ENCODE measurements at regions not wholly inside any gene's neighbourhood (a gene's known extent, or its start where the extent isn't known, plus 50 kb on each side); places are given as distances from the start of the nearest gene placed in this dataset.

GRCh38 chr5:93039888-93040287 lies 541.1 kb downstream of the NR2F1-AS1 start:
- TF ChIP-seq CTCF (IDR thresholded peaks at IDR 0.05) (no peak), EZH2 (IDR thresholded peaks at IDR 0.05; ENCODE audit: borderline replicate concordance, insufficient read depth, low read depth, low read length, poor library complexity, severe bottlenecking) (no peak)

Data from B cell (primary cell).